K562 (cell line): ENCODE measurements at regions not wholly inside any gene's neighbourhood (a gene's known extent, or its start where the extent isn't known, plus 50 kb on each side); places are given as distances from the start of the nearest gene placed in this dataset.

ENCODE experiments used
- ATAC-seq: fragments of 200-7000 bp; cut with Tn5 transposase; 3 replicates; pipeline ENCODE4 v1.9.1; 2020; ENCODE audit warnings: moderate library complexity
- BruUV-seq: library from RNA; stranded (reverse); fragments of 400-500 nt; replicated peaks from 2 replicates; lab custom pipeline; 2021; lab: Mats Ljungman, UMichigan
- CTCF ChIA-PET: fragments of 300-600 bp; formaldehyde crosslinking; extraction: SDS; loops from one replicate; lab custom pipeline; 2021; ENCODE audit warnings: low intra/inter-chr PET ratio; lab: Yijun Ruan, JAX
- POLR2A ChIA-PET: fragments of 300-600, 350-650 bp; sonication (Branson Sonifier 250); formaldehyde crosslinking; extraction: SDS; loops from one replicate; lab custom pipeline; 2021; ENCODE audit warnings: antibody characterized with exemption, inconsistent platforms; lab: Yijun Ruan, JAX
- DNase-seq, 4 experiments: peaks; one replicate each; pipeline versions ENCODE4 v3.0.0 to v3.0.0-alpha.2; 2011 to 2018; ENCODE audit warnings: low spot score in 3 of 4, mixed read lengths in 3 of 4; ENCODE audit errors: extremely low read depth in 1 of 4
- FAIRE-seq: peaks from 2 replicates; lab custom pipeline; 2011; peaks lifted over from hg19 to GRCh38; lab: Jason Lieb, UNC
- H2AFZ ChIP-seq: 2 replicates; pipeline ENCODE4 v1.6.0; 2011; ENCODE audit warnings: low read depth, low read length, control low read depth, inconsistent platforms
- H3K27ac ChIP-seq: fragments of 200-600 bp; 3 replicates; pipeline ENCODE4 v1.8.0; 2011; ENCODE audit warnings: low read depth, mild to moderate bottlenecking, control low read depth, inconsistent platforms, low read length, moderate library complexity, mixed read lengths; ENCODE audit errors: extremely low read depth
- H3K27me3 ChIP-seq, 2 experiments: fragments of 300-600 bp in 1 of 2; 2 replicates in 1 of 2; 3 replicates in 1 of 2; pipeline versions ENCODE4 v1.6.0 to v1.8.0; 2011; ENCODE audit warnings: inconsistent platforms in 2 of 2, low read length in 2 of 2, mild to moderate bottlenecking in 1 of 2, mixed read lengths in 1 of 2, moderate library complexity in 1 of 2; ENCODE audit not compliant: control insufficient read depth in 2 of 2, insufficient read depth in 2 of 2
- H3K36me3 ChIP-seq: fragments of 300-600 bp; 3 replicates; pipeline ENCODE4 v1.8.0; 2011; ENCODE audit warnings: mild to moderate bottlenecking, low read length, inconsistent platforms; ENCODE audit not compliant: control insufficient read depth, insufficient read depth
- H3K4me1 ChIP-seq, 2 experiments: fragments of 200-600 bp in 1 of 2; replicated peaks in 1 of 2; 2 replicates in 1 of 2; 3 replicates in 1 of 2; pipeline versions ENCODE4 v1.5.1 to v1.8.0; 2011; ENCODE audit warnings: inconsistent platforms in 2 of 2, low read length in 2 of 2, mild to moderate bottlenecking in 1 of 2, mixed read lengths in 1 of 2, moderate library complexity in 1 of 2; ENCODE audit not compliant: control insufficient read depth in 2 of 2, insufficient read depth in 2 of 2
- H3K4me2 ChIP-seq: 2 replicates; pipeline ENCODE4 v1.6.1; 2011; ENCODE audit warnings: low read length, control low read depth, inconsistent platforms, mixed read lengths; ENCODE audit not compliant: insufficient read depth
- H3K4me3 ChIP-seq: fragments of 200-600 bp; sonication (generic), shearing (Covaris generic); 2 replicates; pipeline ENCODE4 v1.5.1; 2016; ENCODE audit warnings: control low read depth, inconsistent platforms
- H3K79me2 ChIP-seq: fragments of 200-600 bp; 3 replicates; pipeline ENCODE4 v1.8.0; 2011; ENCODE audit warnings: low read length, inconsistent platforms; ENCODE audit not compliant: control insufficient read depth, insufficient read depth
- H3K9ac ChIP-seq, 2 experiments: 2 replicates each; pipeline versions ENCODE4 v1.6.0 to v1.6.1; 2011; ENCODE audit warnings: low read depth in 2 of 2, low read length in 2 of 2, control low read depth in 1 of 2, inconsistent platforms in 1 of 2, mild to moderate bottlenecking in 1 of 2, mixed read lengths in 1 of 2; ENCODE audit not compliant: insufficient read depth in 1 of 2
- H3K9me1 ChIP-seq: one replicate; pipeline ENCODE4 v1.6.0; 2011; ENCODE audit warnings: inconsistent platforms, mild to moderate bottlenecking, low read length, moderate library complexity; ENCODE audit not compliant: control insufficient read depth, insufficient read depth
- H3K9me3 ChIP-seq: replicated peaks from 2 replicates; pipeline ENCODE4 v1.5.1; 2011; ENCODE audit warnings: low read depth, low read length, inconsistent platforms; ENCODE audit not compliant: control insufficient read depth, insufficient read depth
- H4K20me1 ChIP-seq: replicated peaks from 2 replicates; pipeline ENCODE4 v1.6.1; 2011; ENCODE audit warnings: low read length, inconsistent platforms, mixed read lengths; ENCODE audit not compliant: control insufficient read depth, insufficient read depth
- ARID3B ChIP-seq: fragments of 250-450 bp; sonication (Bioruptor Pico); IDR thresholded peaks from 2 replicates; pipeline ENCODE4 v1.4.0; 2020; ENCODE audit warnings: borderline replicate concordance
- BMI1 ChIP-seq: fragments of 150-350 bp; IDR thresholded peaks from 2 replicates; pipeline ENCODE4 v1.6.1; 2014; ENCODE audit warnings: low read length
- MTA1 ChIP-seq: fragments of 450-650 bp; IDR thresholded peaks from 2 replicates; pipeline ENCODE4 v1.6.1; 2017; ENCODE audit warnings: borderline replicate concordance
- PPARD ChIP-seq: fragments of 250-450 bp; sonication (Bioruptor Pico); IDR thresholded peaks from 2 replicates; pipeline ENCODE4 v1.8.0; 2022; ENCODE audit warnings: inconsistent platforms, mild to moderate bottlenecking, moderate library complexity
- PTTG1 ChIP-seq: fragments of 450-650 bp; IDR thresholded peaks from 2 replicates; pipeline ENCODE4 v1.6.1; 2016; ENCODE audit warnings: low read depth, mild to moderate bottlenecking, missing genetic modification characterization, missing compliant biosample characterization
- PYGO2 ChIP-seq: fragments of 450-650 bp; IDR thresholded peaks from 2 replicates; pipeline ENCODE4 v1.6.1; 2016; ENCODE audit warnings: mild to moderate bottlenecking, missing genetic modification characterization, moderate library complexity, missing compliant biosample characterization
- ZNF217 ChIP-seq: sonication (generic); formaldehyde crosslinking; IDR thresholded peaks from 2 replicates; pipeline ENCODE4 v1.8.0; 2022; ENCODE audit warnings: mild to moderate bottlenecking, missing genetic modification reagents
- WGBS: fragments of 100-300 bp; shearing (Covaris generic); methylation state at CpG from one replicate; pipeline ENCODE4 v1.1.6; 2016; ENCODE audit warnings: low coverage, mixed read lengths; ENCODE audit not compliant: insufficient coverage; ENCODE audit errors: missing lambda C conversion rate; 5-methylcytosine and 5-hydroxymethylcytosine counted together
- in situ Hi-C: fragments of 300-500 bp; cut with MboI; formaldehyde crosslinking; loops from 4 replicates; pipeline ENCODE4 v1.15.0; 2018; ENCODE audit warnings: inconsistent platforms, mixed read lengths
- intact Hi-C: fragments of 100-400 bp; cut with micrococcal nuclease; formaldehyde crosslinking; loops from 2 replicates; pipeline ENCODE4 v1.14.2; 2022
- TF ChIP-seq, protein P1 (sequence below): fragments of 250-450 bp; sonication (Bioruptor Pico); IDR thresholded peaks from 2 replicates; pipeline ENCODE4 v1.8.0; 2022; ENCODE audit warnings: moderate library complexity, mild to moderate bottlenecking, inconsistent platforms

GRCh38 chr5:144028058-144028457, 142.4 kb downstream of the YIPF5 start (continued):
- TF ChIP-seq PPARD, result no peak
- TF ChIP-seq MTA1, result no peak
- no peak for TF ChIP-seq PTTG1
- no peak for TF ChIP-seq ARID3B
- no peak for TF ChIP-seq PYGO2
- TF ChIP-seq, protein P1, sequence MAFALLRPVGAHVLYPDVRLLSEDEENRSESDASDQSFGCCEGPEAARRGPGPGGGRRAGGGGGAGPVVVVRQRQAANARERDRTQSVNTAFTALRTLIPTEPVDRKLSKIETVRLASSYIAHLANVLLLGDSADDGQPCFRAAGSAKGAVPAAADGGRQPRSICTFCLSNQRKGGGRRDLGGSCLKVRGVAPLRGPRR (CRISPR knock-in tag), result no peak

GRCh38 chr5:144028636-144029035, 141.8 kb downstream of the YIPF5 start:
- DNase-seq, result no peak
- 3% methylated on average over 2 of the region's 2 CpGs for WGBS
- FAIRE-seq, result no peak
- in situ Hi-C loops, result no loop called here
- Histone ChIP-seq H3K4me3 (no peak overlapping the region), H3K79me2 (no peaks in the 10 kb centered on the region), H3K9me1 (no peaks in the 10 kb centered on the region)
- TF ChIP-seq BMI1 (no peak), ZNF217 (CRISPR knock-in tag) (no peak)
- TF ChIP-seq, all 486 proteins: peak for 0
- no peak overlapping the region for H2AFZ ChIP-seq
- BruUV-seq, result no TSS peak
- H3K36me3 ChIP-seq, result no peaks in the 10 kb centered on the region
- no peak overlapping the region for H3K9ac ChIP-seq
- no peaks in the 10 kb centered on the region for H3K27me3 ChIP-seq
- no peaks in the 10 kb centered on the region for H3K4me1 ChIP-seq
- no peak overlapping the region for H3K27ac ChIP-seq
- H3K9me3 ChIP-seq, result no peaks in the 10 kb centered on the region
- POLR2A ChIA-PET, result no interaction called here
- H4K20me1 ChIP-seq, result no peaks in the 10 kb centered on the region
- no peak overlapping the region for H3K4me2 ChIP-seq
- intact Hi-C loops, result no loop called here
- CTCF ChIA-PET, result no interaction called here
- ATAC-seq, result no peak
